KMS-11 (cell line): ENCODE measurements at regions not wholly inside any gene's neighbourhood (a gene's known extent, or its start where the extent isn't known, plus 50 kb on each side); places are given as distances from the start of the nearest gene placed in this dataset.

ENCODE experiments used
- H2AFZ ChIP-seq: fragments of 200-600 bp; sonication (generic); 2 replicates; pipeline ENCODE4 v1.6.1; 2016; ENCODE audit warnings: antibody characterized with exemption, mixed run types, low read depth
- H3K27ac ChIP-seq: fragments of 200-600 bp; sonication (generic); 2 replicates; pipeline ENCODE4 v1.6.1; 2016; ENCODE audit warnings: mild to moderate bottlenecking, mixed run types
- H3K27me3 ChIP-seq: fragments of 200-600 bp; sonication (generic); 2 replicates; pipeline ENCODE4 v1.6.1; 2017; ENCODE audit warnings: mild to moderate bottlenecking, low read depth, mixed run types, moderate library complexity; ENCODE audit not compliant: insufficient read depth
- H3K36me3 ChIP-seq: fragments of 200-600 bp; sonication (generic); 2 replicates; pipeline ENCODE4 v1.6.1; 2017; ENCODE audit warnings: mild to moderate bottlenecking, mixed run types; ENCODE audit not compliant: insufficient read depth
- H3K4me1 ChIP-seq: fragments of 200-600 bp; sonication (generic); 2 replicates; pipeline ENCODE4 v1.6.1; 2016; ENCODE audit warnings: mild to moderate bottlenecking, low read depth, mixed run types; ENCODE audit not compliant: poor library complexity, severe bottlenecking
- H3K4me2 ChIP-seq: fragments of 200-600 bp; sonication (generic); 2 replicates; pipeline ENCODE4 v1.7.0; 2016; ENCODE audit warnings: mild to moderate bottlenecking, mixed run types
- H3K4me3 ChIP-seq: fragments of 200-600 bp; sonication (generic); IDR thresholded peaks from 2 replicates; pipeline ENCODE4 v1.6.1; 2017; ENCODE audit warnings: low read depth, low read length, mixed read lengths; ENCODE audit not compliant: insufficient read depth
- H3K79me2 ChIP-seq: fragments of 200-600 bp; sonication (generic); 2 replicates; pipeline ENCODE4 v1.6.1; 2016; ENCODE audit warnings: low read depth, mixed run types; ENCODE audit not compliant: insufficient read depth
- H3K9ac ChIP-seq: fragments of 200-600 bp; sonication (generic); 2 replicates; pipeline ENCODE4 v1.6.1; 2016; ENCODE audit warnings: mild to moderate bottlenecking, mixed run types
- H4K20me1 ChIP-seq: fragments of 200-600 bp; sonication (generic); 2 replicates; pipeline ENCODE4 v1.6.1; 2016; ENCODE audit warnings: mild to moderate bottlenecking, mixed run types; ENCODE audit not compliant: insufficient read depth
- CTCF ChIP-seq: fragments of 200-600 bp; sonication (generic); conservative IDR thresholded peaks from 2 replicates; pipeline ENCODE4 v1.6.1; 2017; ENCODE audit warnings: low read depth, mild to moderate bottlenecking, antibody characterized with exemption, low read length, moderate library complexity, mixed read lengths

GRCh38 chr6:24004062-24004461 is 122.0 kb upstream of the NRSN1 start:
- H3K36me3 ChIP-seq = no peaks in the 10 kb centered on the region
- H3K4me2 ChIP-seq = no peak overlapping the region
- no peak overlapping the region for H3K4me3 ChIP-seq
- H3K4me1 ChIP-seq = no peaks in the 10 kb centered on the region
- TF ChIP-seq CTCF = no peak
- H4K20me1 ChIP-seq = no peaks in the 10 kb centered on the region
- H3K9ac ChIP-seq = no peak overlapping the region
- no peak overlapping the region for H3K27ac ChIP-seq
- H2AFZ ChIP-seq = no peak overlapping the region
- no peaks in the 10 kb centered on the region for H3K27me3 ChIP-seq
- H3K79me2 ChIP-seq = no peaks in the 10 kb centered on the region

DNA sequence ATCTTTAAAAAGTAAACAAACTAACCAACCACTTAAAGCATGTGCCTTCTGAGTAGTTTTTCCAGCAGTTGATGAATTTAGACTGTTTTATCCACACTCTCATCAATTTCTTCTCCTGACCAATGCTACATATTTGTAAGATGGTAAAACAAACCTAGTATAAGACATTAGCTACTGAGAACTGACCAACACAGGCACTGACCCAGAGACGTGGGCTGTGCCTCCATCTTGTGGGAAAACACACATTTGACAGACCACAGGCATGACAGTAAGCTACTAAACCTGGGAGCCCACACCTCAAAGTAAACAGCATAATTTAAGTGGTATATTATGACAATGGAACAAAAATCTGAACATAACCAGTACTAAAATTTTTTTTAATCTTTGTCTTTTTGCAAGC is 121.4 kb upstream of the NRSN1 start:
- H4K20me1 ChIP-seq = no peaks in the 10 kb centered on the region
- no peak overlapping the region for H2AFZ ChIP-seq
- H3K9ac ChIP-seq = no peak overlapping the region
- no peaks in the 10 kb centered on the region for H3K79me2 ChIP-seq
- no peaks in the 10 kb centered on the region for H3K4me1 ChIP-seq
- no peaks in the 10 kb centered on the region for H3K36me3 ChIP-seq
- no peaks in the 10 kb centered on the region for H3K27me3 ChIP-seq
- H3K4me2 ChIP-seq = no peak overlapping the region
- no peak overlapping the region for H3K27ac ChIP-seq
- no peak for TF ChIP-seq CTCF
- H3K4me3 ChIP-seq = no peak overlapping the region

DNA sequence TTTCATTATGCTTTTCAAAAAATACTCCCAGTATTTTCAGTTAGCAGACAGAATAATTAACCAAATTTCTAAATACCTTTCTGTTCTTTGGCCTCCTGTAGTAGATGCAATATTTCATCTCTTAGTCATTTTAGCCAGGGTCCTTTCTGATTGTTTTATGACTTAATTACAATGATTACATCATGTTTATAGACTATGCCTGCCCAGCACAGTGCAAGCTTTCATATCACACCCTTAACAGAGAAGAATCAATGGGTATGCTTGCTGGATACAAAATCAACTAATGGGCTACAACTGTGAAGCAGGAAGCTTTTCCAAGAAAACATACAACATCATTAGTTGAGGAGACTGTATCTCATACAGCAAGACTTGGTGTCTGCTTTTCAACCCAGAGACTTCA is 119.8 kb upstream of the NRSN1 start:
- TF ChIP-seq CTCF = no peak
- Histone ChIP-seq H3K27ac (no peak overlapping the region), H3K4me2 (no peak overlapping the region), H3K36me3 (no peaks in the 10 kb centered on the region), H3K27me3 (no peaks in the 10 kb centered on the region), H3K4me1 (no peaks in the 10 kb centered on the region), H3K79me2 (no peaks in the 10 kb centered on the region), H2AFZ (no peak overlapping the region), H3K9ac (no peak overlapping the region), H4K20me1 (no peaks in the 10 kb centered on the region), H3K4me3 (no peak overlapping the region)

- no peaks in the 10 kb centered on the region for H3K27me3 ChIP-seq
- no peaks in the 10 kb centered on the region for H3K36me3 ChIP-seq
- H3K79me2 ChIP-seq = no peaks in the 10 kb centered on the region
- H3K4me2 ChIP-seq = no peak overlapping the region
- no peak for TF ChIP-seq CTCF
- no peaks in the 10 kb centered on the region for H3K4me1 ChIP-seq
- H3K27ac ChIP-seq = no peak overlapping the region
- H4K20me1 ChIP-seq = no peaks in the 10 kb centered on the region
- no peak overlapping the region for H2AFZ ChIP-seq
- H3K4me3 ChIP-seq = no peak overlapping the region
- no peak overlapping the region for H3K9ac ChIP-seq
These were observed 116.7 kb upstream of the NRSN1 start for GRCh38 chr6:24009319-24009718.

DNA sequence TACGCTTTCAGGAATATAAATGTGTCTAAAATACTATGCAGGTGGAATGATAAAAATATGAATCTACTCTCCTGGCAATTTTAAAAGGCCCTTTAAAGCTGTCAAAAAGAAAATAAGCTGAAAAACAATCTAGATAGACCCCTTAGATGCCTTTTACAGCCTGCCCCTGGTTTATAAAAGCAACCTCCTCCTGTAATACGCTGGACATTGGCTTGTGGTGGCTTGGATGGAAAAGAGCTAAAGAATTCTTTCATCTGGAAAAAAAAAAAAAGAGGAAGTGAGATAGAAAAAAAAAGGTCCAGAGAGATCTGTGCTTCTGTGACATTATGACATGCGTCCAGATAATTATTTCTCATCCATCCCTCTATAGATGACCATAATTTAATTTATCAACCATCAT is 115.9 kb upstream of the NRSN1 start:
- H3K27ac ChIP-seq = no peak overlapping the region
- no peaks in the 10 kb centered on the region for H3K27me3 ChIP-seq
- no peaks in the 10 kb centered on the region for H3K79me2 ChIP-seq
- no peak overlapping the region for H3K4me3 ChIP-seq
- no peak overlapping the region for H3K4me2 ChIP-seq
- TF ChIP-seq CTCF = no peak
- no peaks in the 10 kb centered on the region for H3K4me1 ChIP-seq
- no peaks in the 10 kb centered on the region for H4K20me1 ChIP-seq
- H3K36me3 ChIP-seq = no peaks in the 10 kb centered on the region
- no peak overlapping the region for H3K9ac ChIP-seq
- H2AFZ ChIP-seq = no peak overlapping the region
